ENCODE measurements at regions not wholly inside any gene's neighbourhood (a gene's known extent, or its start where the extent isn't known, plus 50 kb on each side); places are given as distances from the start of the nearest gene placed in this dataset.

GRCh38 chr2:234430871-234431270 is 66.0 kb downstream of the ARL4C start:
- no peak for TF ChIP-seq CTCF (IDR thresholded peaks at IDR 0.05; ENCODE audit: poor library complexity, severe bottlenecking)
- no peak for TF ChIP-seq POLR2AphosphoS5 (IDR thresholded peaks at IDR 0.05)
